ENCODE measurements at regions not wholly inside any gene's neighbourhood (a gene's known extent, or its start where the extent isn't known, plus 50 kb on each side); places are given as distances from the start of the nearest gene placed in this dataset.

GRCh38 chr1:29513357-29513756, 277.0 kb downstream of the PTPRU start:
- H3K4me1 ChIP-seq, result no peaks in the 10 kb centered on the region
- TF ChIP-seq, protein P1, sequence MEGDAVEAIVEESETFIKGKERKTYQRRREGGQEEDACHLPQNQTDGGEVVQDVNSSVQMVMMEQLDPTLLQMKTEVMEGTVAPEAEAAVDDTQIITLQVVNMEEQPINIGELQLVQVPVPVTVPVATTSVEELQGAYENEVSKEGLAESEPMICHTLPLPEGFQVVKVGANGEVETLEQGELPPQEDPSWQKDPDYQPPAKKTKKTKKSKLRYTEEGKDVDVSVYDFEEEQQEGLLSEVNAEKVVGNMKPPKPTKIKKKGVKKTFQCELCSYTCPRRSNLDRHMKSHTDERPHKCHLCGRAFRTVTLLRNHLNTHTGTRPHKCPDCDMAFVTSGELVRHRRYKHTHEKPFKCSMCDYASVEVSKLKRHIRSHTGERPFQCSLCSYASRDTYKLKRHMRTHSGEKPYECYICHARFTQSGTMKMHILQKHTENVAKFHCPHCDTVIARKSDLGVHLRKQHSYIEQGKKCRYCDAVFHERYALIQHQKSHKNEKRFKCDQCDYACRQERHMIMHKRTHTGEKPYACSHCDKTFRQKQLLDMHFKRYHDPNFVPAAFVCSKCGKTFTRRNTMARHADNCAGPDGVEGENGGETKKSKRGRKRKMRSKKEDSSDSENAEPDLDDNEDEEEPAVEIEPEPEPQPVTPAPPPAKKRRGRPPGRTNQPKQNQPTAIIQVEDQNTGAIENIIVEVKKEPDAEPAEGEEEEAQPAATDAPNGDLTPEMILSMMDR (IDR thresholded peaks at IDR 0.05), result no peak
- no peak for TF ChIP-seq POLR2A (IDR thresholded peaks at IDR 0.05)
- H3K27me3 ChIP-seq, result peaks cover 0 to 6% of the 10 kb centered on the region in 2 donors
- peaks cover 0 to 8% of the 10 kb centered on the region in 2 donors for H3K9me3 ChIP-seq
- no peak overlapping the region for H3K4me3 ChIP-seq
- intact Hi-C loops (cut with DNase I; ENCODE audit: low total_unique reads), result no loop called here
- DNase-seq (ENCODE audit: low spot score in 2 of 2), result no peak
- H3K27ac ChIP-seq, result no peak overlapping the region
- H3K36me3 ChIP-seq, result no peaks in the 10 kb centered on the region

GRCh38 chr1:29511436-29511835, 275.1 kb downstream of the PTPRU start:
- TF ChIP-seq POLR2AphosphoS5 (IDR thresholded peaks at IDR 0.05) (no peak), POLR2A (IDR thresholded peaks at IDR 0.05) (no peak)
- TF ChIP-seq, protein P1 (IDR thresholded peaks at IDR 0.05), result no peak
- no peaks in the 10 kb centered on the region for H3K4me1 ChIP-seq
- no peak for DNase-seq (ENCODE audit: low spot score in 2 of 2)
- H3K4me3 ChIP-seq, result no peak overlapping the region
- H3K27me3 ChIP-seq, result peaks cover 0 to 1% of the 10 kb centered on the region in 2 donors
- no peaks in the 10 kb centered on the region for H3K36me3 ChIP-seq
- peaks cover 0 to 8% of the 10 kb centered on the region in 2 donors for H3K9me3 ChIP-seq
- intact Hi-C loops (cut with DNase I; ENCODE audit: low total_unique reads), result no loop called here
- no peak overlapping the region for H3K27ac ChIP-seq

GRCh38 chr1:29508458-29509107, 272.3 kb downstream of the PTPRU start:
- H3K36me3 ChIP-seq, result no peaks in the 10 kb centered on the region
- H3K4me3 ChIP-seq, result no peak overlapping the region
- peaks cover 0 to 5% of the 10 kb centered on the region in 2 donors for H3K27me3 ChIP-seq
- no peaks in the 10 kb centered on the region for H3K4me1 ChIP-seq
- TF ChIP-seq, protein P1 (IDR thresholded peaks at IDR 0.05), result no peak
- TF ChIP-seq POLR2AphosphoS5 (IDR thresholded peaks at IDR 0.05), result no peak
- no peak for TF ChIP-seq POLR2A (IDR thresholded peaks at IDR 0.05)
- intact Hi-C loops (cut with DNase I; ENCODE audit: low total_unique reads), result no loop called here
- no peak for DNase-seq (ENCODE audit: low spot score in 2 of 2)
- H3K27ac ChIP-seq, result no peak overlapping the region
- peaks cover 0 to 8% of the 10 kb centered on the region in 2 donors for H3K9me3 ChIP-seq

DNA sequence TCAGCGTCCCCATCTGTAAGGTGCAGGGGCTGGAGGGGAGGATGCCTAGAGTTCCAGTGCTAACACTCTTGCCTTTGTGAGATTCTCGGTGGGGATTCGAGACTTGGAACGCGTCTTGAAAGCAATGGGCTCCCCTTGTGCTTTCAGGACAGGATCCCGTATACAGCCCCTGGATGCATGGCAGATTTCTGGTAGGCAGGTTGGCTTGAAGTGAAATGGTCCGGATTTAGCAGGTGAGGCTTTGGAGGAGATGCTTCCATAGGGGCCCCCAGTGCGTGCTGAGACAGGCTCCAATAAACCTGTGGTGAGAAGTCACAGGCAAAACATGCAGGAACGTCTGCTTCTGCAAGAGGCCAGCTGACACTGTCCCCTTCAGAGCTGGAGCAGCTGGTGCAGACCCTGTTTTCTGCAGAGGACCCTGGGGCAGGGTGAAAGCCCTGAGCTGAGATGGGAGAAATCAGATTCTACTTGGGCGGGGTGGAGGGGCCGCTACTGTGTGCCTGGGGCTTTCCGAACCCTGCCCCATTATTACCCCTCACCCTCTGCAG, 270.4 kb downstream of the PTPRU start:
- Histone ChIP-seq H3K4me3 (no peak overlapping the region), H3K27ac (no peak overlapping the region), H3K27me3 (peaks cover 0 to 5% of the 10 kb centered on the region in 2 donors), H3K36me3 (no peaks in the 10 kb centered on the region), H3K9me3 (no peaks in the 10 kb centered on the region), H3K4me1 (no peaks in the 10 kb centered on the region)
- DNase-seq (ENCODE audit: low spot score in 2 of 2), result no peak
- intact Hi-C loops (cut with DNase I; ENCODE audit: low total_unique reads), result no loop called here
- TF ChIP-seq POLR2A (IDR thresholded peaks at IDR 0.05) (no peak), POLR2AphosphoS5 (IDR thresholded peaks at IDR 0.05) (no peak)
- TF ChIP-seq, protein P1 (IDR thresholded peaks at IDR 0.05), result no peak

DNA sequence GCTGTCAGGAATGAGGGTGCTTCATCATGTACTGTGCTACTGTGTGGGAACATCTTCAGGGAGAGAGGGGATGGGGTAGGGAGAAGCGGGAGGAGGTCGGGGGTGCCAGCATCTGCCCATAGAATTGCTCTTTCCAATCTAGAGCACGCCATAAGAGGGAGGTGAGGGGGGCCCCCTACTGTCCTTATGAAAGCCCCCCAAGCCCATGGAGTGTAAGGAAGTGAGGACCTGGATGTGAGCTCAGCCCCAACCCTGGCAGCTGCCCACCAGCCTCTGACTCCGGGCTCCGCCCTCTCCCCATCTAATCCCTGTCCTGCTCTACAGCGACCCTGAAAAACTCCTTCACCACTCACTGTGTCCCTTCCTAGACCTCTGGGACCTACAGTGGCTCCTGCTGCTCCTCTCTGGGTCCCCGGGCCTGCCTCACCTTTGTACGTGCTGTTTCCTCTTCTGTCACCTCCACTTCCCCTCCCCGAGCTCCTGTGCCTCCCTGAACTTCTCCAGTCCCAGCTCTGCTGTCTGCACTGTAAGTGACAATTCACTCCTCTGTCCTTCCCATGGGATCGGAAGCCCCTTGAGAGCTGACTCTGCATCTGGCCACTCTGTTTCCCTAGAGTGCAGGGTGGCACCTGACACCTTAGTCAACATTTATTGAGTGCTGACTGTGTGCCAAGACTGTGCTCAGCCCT, 269.4 kb downstream of the PTPRU start:
- no peak for DNase-seq (ENCODE audit: low spot score in 2 of 2)
- H3K4me3 ChIP-seq, result no peak overlapping the region
- H3K27ac ChIP-seq, result no peak overlapping the region
- TF ChIP-seq POLR2AphosphoS5 (IDR thresholded peaks at IDR 0.05) (no peak), POLR2A (IDR thresholded peaks at IDR 0.05) (no peak)
- TF ChIP-seq, protein P1 (IDR thresholded peaks at IDR 0.05), result no peak
- H3K27me3 ChIP-seq, result peaks cover 0 to 5% of the 10 kb centered on the region in 2 donors
- intact Hi-C loops (cut with DNase I; ENCODE audit: low total_unique reads), result no loop called here
- no peaks in the 10 kb centered on the region for H3K36me3 ChIP-seq
- no peaks in the 10 kb centered on the region for H3K4me1 ChIP-seq
- H3K9me3 ChIP-seq, result no peaks in the 10 kb centered on the region
